DOHH2 (cell line): ENCODE measurements at regions not wholly inside any gene's neighbourhood (a gene's known extent, or its start where the extent isn't known, plus 50 kb on each side); places are given as distances from the start of the nearest gene placed in this dataset.

ENCODE experiments used
- H3F3A ChIP-seq: fragments of 200-600 bp; sonication (generic), shearing (Covaris generic); 2 replicates; pipeline ENCODE4 v1.6.0; 2016; ENCODE audit warnings: antibody characterized with exemption, mild to moderate bottlenecking; ENCODE audit not compliant: control insufficient read depth, insufficient read depth
- H3K27ac ChIP-seq: fragments of 200-600 bp; sonication (generic); 2 replicates; pipeline ENCODE4 v1.5.1; 2014; ENCODE audit warnings: low read depth, mild to moderate bottlenecking, low read length, moderate library complexity
- H3K27me3 ChIP-seq: fragments of 200-600 bp; sonication (generic); 2 replicates; pipeline ENCODE4 v1.6.1; 2014; ENCODE audit warnings: mild to moderate bottlenecking, low read length, mixed read lengths; ENCODE audit not compliant: control insufficient read depth
- H3K36me3 ChIP-seq: fragments of 200-600 bp; sonication (generic); 2 replicates; pipeline ENCODE4 v1.6.1; 2014; ENCODE audit warnings: mild to moderate bottlenecking, low read length, moderate library complexity, mixed read lengths; ENCODE audit not compliant: control insufficient read depth
- H3K4me1 ChIP-seq: fragments of 200-600 bp; sonication (generic); 2 replicates; pipeline ENCODE4 v1.6.1; 2014; ENCODE audit warnings: mild to moderate bottlenecking, low read length, mixed read lengths; ENCODE audit not compliant: control insufficient read depth
- H3K4me2 ChIP-seq: fragments of 200-600 bp; sonication (generic); 2 replicates; pipeline ENCODE4 v1.6.0; 2014; ENCODE audit warnings: mild to moderate bottlenecking, low read length, moderate library complexity
- H3K4me3 ChIP-seq: fragments of 200-600 bp; sonication (generic); 2 replicates; pipeline ENCODE4 v1.5.1; 2014; ENCODE audit warnings: mild to moderate bottlenecking, low read length, mixed read lengths
- H3K79me2 ChIP-seq: fragments of 200-600 bp; sonication (generic); 2 replicates; pipeline ENCODE4 v1.6.1; 2014; ENCODE audit warnings: mild to moderate bottlenecking, low read length, mixed read lengths; ENCODE audit not compliant: control insufficient read depth
- H3K9me2 ChIP-seq: fragments of 200-600 bp; sonication (generic); replicated peaks from 2 replicates; pipeline ENCODE4 v1.6.1; 2014; ENCODE audit warnings: mild to moderate bottlenecking, low read length, mixed read lengths; ENCODE audit not compliant: control insufficient read depth
- H3K9me3 ChIP-seq: fragments of 200-600 bp; sonication (generic); 2 replicates; pipeline ENCODE4 v1.6.1; 2014; ENCODE audit warnings: antibody characterized with exemption, low read length, mixed read lengths; ENCODE audit not compliant: control insufficient read depth, insufficient read depth
- H4K20me1 ChIP-seq: fragments of 200-600 bp; sonication (generic); 2 replicates; pipeline ENCODE4 v1.6.0; 2014; ENCODE audit warnings: low read depth, mild to moderate bottlenecking, antibody characterized with exemption, low read length, moderate library complexity; ENCODE audit not compliant: control insufficient read depth, insufficient read depth
- EZH2phosphoT487 ChIP-seq: fragments of 200-600 bp; sonication (generic); IDR thresholded peaks from 2 replicates; pipeline ENCODE4 v1.6.1; 2017; ENCODE audit warnings: borderline replicate concordance, mild to moderate bottlenecking, antibody characterized with exemption, low read length, moderate library complexity, mixed read lengths
- TF ChIP-seq, protein P1 (sequence below): fragments of 200-600 bp; sonication (generic); IDR thresholded peaks from one replicate; pipeline ENCODE4 v1.5.1; 2014; ENCODE audit warnings: antibody characterized with exemption, mild to moderate bottlenecking, low read depth, low read length; ENCODE audit not compliant: poor library complexity, severe bottlenecking

DNA sequence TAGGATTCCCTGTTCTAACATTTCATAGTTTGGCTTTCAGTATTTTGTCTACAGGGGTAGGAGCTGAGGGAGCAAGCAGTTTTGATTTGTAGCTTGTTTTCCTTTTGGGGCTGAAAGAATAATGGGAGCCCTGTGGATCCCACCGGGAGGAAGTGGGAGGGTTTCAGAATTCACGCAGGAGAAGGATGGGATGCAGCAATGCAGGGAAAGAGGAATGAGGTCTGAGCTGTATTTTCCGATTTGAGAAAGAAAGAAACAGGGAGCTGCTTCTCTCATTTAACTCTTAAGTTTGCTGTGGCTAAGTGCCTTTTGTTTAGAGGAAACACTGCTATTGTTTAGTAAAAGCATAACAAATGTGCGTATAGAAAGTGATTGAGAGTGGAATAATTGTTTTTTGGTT lies 141.0 kb downstream of the ADCYAP1 start:
- no peak overlapping the region for H3K4me3 ChIP-seq
- no peaks in the 10 kb centered on the region for H3F3A ChIP-seq
- no peaks in the 10 kb centered on the region for H3K79me2 ChIP-seq
- TF ChIP-seq, protein P1, sequence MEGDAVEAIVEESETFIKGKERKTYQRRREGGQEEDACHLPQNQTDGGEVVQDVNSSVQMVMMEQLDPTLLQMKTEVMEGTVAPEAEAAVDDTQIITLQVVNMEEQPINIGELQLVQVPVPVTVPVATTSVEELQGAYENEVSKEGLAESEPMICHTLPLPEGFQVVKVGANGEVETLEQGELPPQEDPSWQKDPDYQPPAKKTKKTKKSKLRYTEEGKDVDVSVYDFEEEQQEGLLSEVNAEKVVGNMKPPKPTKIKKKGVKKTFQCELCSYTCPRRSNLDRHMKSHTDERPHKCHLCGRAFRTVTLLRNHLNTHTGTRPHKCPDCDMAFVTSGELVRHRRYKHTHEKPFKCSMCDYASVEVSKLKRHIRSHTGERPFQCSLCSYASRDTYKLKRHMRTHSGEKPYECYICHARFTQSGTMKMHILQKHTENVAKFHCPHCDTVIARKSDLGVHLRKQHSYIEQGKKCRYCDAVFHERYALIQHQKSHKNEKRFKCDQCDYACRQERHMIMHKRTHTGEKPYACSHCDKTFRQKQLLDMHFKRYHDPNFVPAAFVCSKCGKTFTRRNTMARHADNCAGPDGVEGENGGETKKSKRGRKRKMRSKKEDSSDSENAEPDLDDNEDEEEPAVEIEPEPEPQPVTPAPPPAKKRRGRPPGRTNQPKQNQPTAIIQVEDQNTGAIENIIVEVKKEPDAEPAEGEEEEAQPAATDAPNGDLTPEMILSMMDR: no peak
- no peaks in the 10 kb centered on the region for H3K9me2 ChIP-seq
- H3K27me3 ChIP-seq: no peaks in the 10 kb centered on the region
- H3K27ac ChIP-seq: no peak overlapping the region
- no peaks in the 10 kb centered on the region for H3K4me1 ChIP-seq
- no peaks in the 10 kb centered on the region for H3K9me3 ChIP-seq
- no peak overlapping the region for H3K4me2 ChIP-seq
- no peaks in the 10 kb centered on the region for H4K20me1 ChIP-seq
- no peaks in the 10 kb centered on the region for H3K36me3 ChIP-seq

DNA sequence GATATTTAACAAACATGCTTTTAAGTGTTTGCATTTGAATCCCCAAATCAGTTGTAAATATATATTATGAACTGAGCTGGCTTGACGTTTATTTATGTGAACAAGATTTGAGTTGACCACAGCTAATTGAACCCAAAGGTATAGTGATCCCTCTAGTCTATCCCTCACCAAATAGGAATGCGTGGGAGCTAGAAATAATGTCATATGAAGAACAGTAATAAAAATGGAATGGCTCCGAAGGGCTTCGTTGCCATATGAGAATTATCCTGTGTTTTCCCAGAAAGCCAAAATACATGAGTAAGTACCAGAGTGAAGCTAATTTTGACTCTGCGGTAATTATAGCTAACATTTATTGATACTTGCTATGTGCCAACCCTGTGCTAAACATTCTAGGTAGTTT lies 142.7 kb downstream of the ADCYAP1 start:
- H3K27ac ChIP-seq: no peak overlapping the region
- H4K20me1 ChIP-seq: no peaks in the 10 kb centered on the region
- H3K36me3 ChIP-seq: no peaks in the 10 kb centered on the region
- H3K79me2 ChIP-seq: no peaks in the 10 kb centered on the region
- H3K4me2 ChIP-seq: no peak overlapping the region
- no peaks in the 10 kb centered on the region for H3K9me2 ChIP-seq
- no peak overlapping the region for H3K4me3 ChIP-seq
- no peaks in the 10 kb centered on the region for H3K4me1 ChIP-seq
- no peaks in the 10 kb centered on the region for H3F3A ChIP-seq
- TF ChIP-seq, protein P1: no peak
- TF ChIP-seq EZH2phosphoT487: no peak
- H3K27me3 ChIP-seq: no peaks in the 10 kb centered on the region
- H3K9me3 ChIP-seq: no peaks in the 10 kb centered on the region

DNA sequence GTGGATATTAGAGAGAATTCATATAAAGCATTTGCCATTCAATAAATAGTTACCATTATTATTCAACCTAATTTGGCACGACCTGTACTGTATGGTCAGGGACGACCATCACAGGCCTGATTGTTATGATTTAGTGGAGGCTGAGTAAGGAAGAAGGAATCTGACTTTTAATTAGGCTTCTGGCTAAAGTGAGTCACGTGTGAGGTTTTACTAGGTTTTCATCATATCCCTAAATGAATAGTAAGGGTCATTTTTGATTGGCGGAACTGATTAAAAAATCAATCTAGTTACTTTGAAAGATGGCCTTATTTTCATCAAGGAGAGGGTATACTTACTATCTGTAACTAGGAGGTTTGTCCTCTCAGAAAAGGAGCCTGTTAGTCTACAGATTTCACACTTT lies 143.4 kb downstream of the ADCYAP1 start:
- no peak overlapping the region for H3K4me3 ChIP-seq
- H3K27ac ChIP-seq: no peak overlapping the region
- no peaks in the 10 kb centered on the region for H3F3A ChIP-seq
- H3K9me2 ChIP-seq: no peaks in the 10 kb centered on the region
- H4K20me1 ChIP-seq: no peaks in the 10 kb centered on the region
- H3K79me2 ChIP-seq: no peaks in the 10 kb centered on the region
- no peaks in the 10 kb centered on the region for H3K4me1 ChIP-seq
- TF ChIP-seq EZH2phosphoT487: no peak
- TF ChIP-seq, protein P1: no peak
- H3K9me3 ChIP-seq: no peaks in the 10 kb centered on the region
- no peak overlapping the region for H3K4me2 ChIP-seq
- no peaks in the 10 kb centered on the region for H3K27me3 ChIP-seq
- no peaks in the 10 kb centered on the region for H3K36me3 ChIP-seq

DNA sequence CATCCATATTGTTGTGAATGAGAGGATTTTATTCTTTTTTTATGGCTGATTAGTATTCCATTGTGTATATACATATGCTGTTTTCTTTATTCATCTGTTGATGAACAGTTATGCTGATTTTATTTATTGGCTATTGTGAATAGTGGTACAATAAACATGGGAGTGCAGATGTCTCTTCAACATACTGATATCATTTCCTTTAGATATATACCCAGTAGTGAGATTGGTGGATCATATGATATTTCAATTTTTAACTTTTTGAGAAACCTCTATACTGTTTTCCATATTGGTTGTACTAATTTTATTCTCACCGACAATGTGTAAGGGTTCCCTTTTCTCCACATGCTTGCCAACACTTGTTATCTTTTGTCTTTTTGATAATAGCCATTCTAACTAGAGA lies 144.5 kb downstream of the ADCYAP1 start:
- Histone ChIP-seq H3K4me3 (no peak overlapping the region), H3K4me2 (no peak overlapping the region), H3K27ac (no peak overlapping the region), H3K4me1 (no peaks in the 10 kb centered on the region), H3K27me3 (no peaks in the 10 kb centered on the region), H3K9me2 (no peaks in the 10 kb centered on the region), H4K20me1 (no peaks in the 10 kb centered on the region), H3K79me2 (no peaks in the 10 kb centered on the region), H3F3A (no peaks in the 10 kb centered on the region), H3K9me3 (no peaks in the 10 kb centered on the region), H3K36me3 (no peaks in the 10 kb centered on the region)
- TF ChIP-seq EZH2phosphoT487: no peak
- TF ChIP-seq, protein P1: no peak
